Left lung (tissue), 4 donors: ENCODE measurements at regions not wholly inside any gene's neighbourhood (a gene's known extent, or its start where the extent isn't known, plus 50 kb on each side); places are given as distances from the start of the nearest gene placed in this dataset.

ENCODE experiments used
- ATAC-seq: fragments of 200-7000 bp; cut with Tn5 transposase; one replicate; pipeline ENCODE4 v1.9.1; 2020; ENCODE audit warnings: moderate library complexity
- DNase-seq, 4 donors: peaks; one replicate each; pipeline ENCODE4 v3.0.0-alpha.2; 2013 to 2020
- H3K27ac ChIP-seq, 2 donors: fragments of 200-600 bp; sonication (generic) in 1 of 2; one replicate each; pipeline versions ENCODE4 v1.5.0 to v1.8.0; 2020 to 2021
- H3K27me3 ChIP-seq, 2 donors: fragments of 200-600 bp; sonication (generic) in 1 of 2; one replicate each; pipeline versions ENCODE4 v1.5.0 to v1.8.0; 2020 to 2021
- H3K36me3 ChIP-seq, 2 donors: fragments of 200-600 bp; sonication (generic) in 1 of 2; one replicate each; pipeline versions ENCODE4 v1.5.0 to v1.8.0; 2020 to 2021
- H3K4me1 ChIP-seq, 2 donors: fragments of 200-600 bp; one replicate each; pipeline ENCODE4 v1.8.0; 2021
- H3K4me3 ChIP-seq, 2 donors: fragments of 200-600 bp; sonication (generic) in 1 of 2; one replicate each; pipeline versions ENCODE4 v1.5.0 to v1.8.0; 2020 to 2021; ENCODE audit warnings: mild to moderate bottlenecking in 1 of 2
- H3K9me3 ChIP-seq, 2 donors: fragments of 200-600 bp; sonication (generic) in 1 of 2; one replicate each; pipeline versions ENCODE4 v1.5.0 to v1.8.0; 2020 to 2021
- CTCF ChIP-seq, 2 donors: fragments of 200-600 bp; sonication (generic) in 1 of 2; IDR thresholded peaks; one replicate each; pipeline versions ENCODE4 v1.5.0 to v1.8.0; 2021; ENCODE audit warnings: antibody characterized with exemption in 2 of 2
- intact Hi-C, 2 donors: fragments of 100-400 bp; cut with DNase I; formaldehyde crosslinking; loops; one replicate each; pipeline versions ENCODE4 v1.11.2 to v1.14.2; 2022
- donor health status: DM: no; HTN: yes; CAD: no.
- donor health status: DM: no; HTN: no; CAD: no.

- no peaks in the 10 kb centered on the region for H3K27me3 ChIP-seq
- no peaks in the 10 kb centered on the region for H3K4me1 ChIP-seq
- no peak for ATAC-seq
- no peaks in the 10 kb centered on the region for H3K36me3 ChIP-seq
- TF ChIP-seq CTCF (IDR thresholded peaks at IDR 0.05) = no peak
- intact Hi-C loops = no loop called here
- no peak overlapping the region for H3K27ac ChIP-seq
- no peak overlapping the region for H3K4me3 ChIP-seq
- no peak for DNase-seq
- H3K9me3 ChIP-seq = no peaks in the 10 kb centered on the region
These were observed 97.9 kb upstream of the MPDZ start for GRCh38 chr9:13377171-13377925.

- TF ChIP-seq CTCF (IDR thresholded peaks at IDR 0.05) = no peak
- no peak overlapping the region for H3K4me3 ChIP-seq
- no peaks in the 10 kb centered on the region for H3K9me3 ChIP-seq
- no peaks in the 10 kb centered on the region for H3K36me3 ChIP-seq
- ATAC-seq = no peak
- H3K4me1 ChIP-seq = no peaks in the 10 kb centered on the region
- no peak overlapping the region for H3K27ac ChIP-seq
- DNase-seq = no peak
- intact Hi-C loops = no loop called here
- H3K27me3 ChIP-seq = no peaks in the 10 kb centered on the region
These were observed 93.0 kb upstream of the MPDZ start for GRCh38 chr9:13372510-13372909.

- ATAC-seq = no peak
- intact Hi-C loops = no loop called here
- no peaks in the 10 kb centered on the region for H3K27me3 ChIP-seq
- DNase-seq = no peak
- H3K4me1 ChIP-seq = no peaks in the 10 kb centered on the region
- H3K9me3 ChIP-seq = no peaks in the 10 kb centered on the region
- TF ChIP-seq CTCF (IDR thresholded peaks at IDR 0.05) = no peak
- H3K4me3 ChIP-seq = no peak overlapping the region
- no peaks in the 10 kb centered on the region for H3K36me3 ChIP-seq
- no peak overlapping the region for H3K27ac ChIP-seq
These were observed 89.9 kb upstream of the MPDZ start for GRCh38 chr9:13369431-13369830.

GRCh38 chr9:13367784-13368183 is 88.3 kb upstream of the MPDZ start:
- Histone ChIP-seq H3K4me3 (no peak overlapping the region), H3K36me3 (no peaks in the 10 kb centered on the region), H3K4me1 (no peaks in the 10 kb centered on the region), H3K9me3 (no peaks in the 10 kb centered on the region), H3K27ac (no peak overlapping the region), H3K27me3 (no peaks in the 10 kb centered on the region)
- intact Hi-C loops = no loop called here
- DNase-seq = no peak
- TF ChIP-seq CTCF (IDR thresholded peaks at IDR 0.05) = no peak
- no peak for ATAC-seq

GRCh38 chr9:13364271-13365000 is 84.9 kb upstream of the MPDZ start:
- Histone ChIP-seq H3K4me3 (no peak overlapping the region), H3K27me3 (no peaks in the 10 kb centered on the region), H3K4me1 (no peaks in the 10 kb centered on the region), H3K27ac (no peak overlapping the region), H3K9me3 (no peaks in the 10 kb centered on the region), H3K36me3 (no peaks in the 10 kb centered on the region)
- no peak for DNase-seq
- TF ChIP-seq CTCF (IDR thresholded peaks at IDR 0.05) = no peak
- ATAC-seq = peak; percentile 19
- intact Hi-C loops = no loop called here
